Esophagus muscularis mucosa (tissue), 4 donors: ENCODE measurements at regions not wholly inside any gene's neighbourhood (a gene's known extent, or its start where the extent isn't known, plus 50 kb on each side); places are given as distances from the start of the nearest gene placed in this dataset.
A peak's percentile ranks its signal among the peaks of the same experiment; 100 is the strongest.

Experiments
- DNase-seq: peaks from one replicate; pipeline ENCODE4 v3.0.0-alpha.2; 2017; ENCODE audit errors: extremely low spot score
- H3K27ac ChIP-seq, 4 donors: fragments of 200-600 bp; sonication (generic); replicated peaks in 1 of 4; 1 replicate in 3 of 4; 2 replicates in 1 of 4; pipeline ENCODE4 v1.5.1; 2016 to 2019; ENCODE audit warnings: mild to moderate bottlenecking in 1 of 4
- H3K27me3 ChIP-seq, 4 donors: fragments of 200-600 bp; sonication (generic); one replicate each; pipeline versions ENCODE4 v1.5.1 to v1.6.0; 2016 to 2019
- H3K36me3 ChIP-seq, 4 donors: fragments of 200-600 bp; sonication (generic); one replicate each; pipeline ENCODE4 v1.5.1; 2016 to 2019
- H3K4me1 ChIP-seq, 4 donors: fragments of 200-600 bp; sonication (generic); one replicate each; pipeline ENCODE4 v1.5.1; 2016 to 2019
- H3K4me3 ChIP-seq, 4 donors: fragments of 200-600 bp; sonication (generic); 1 replicate in 2 of 4; 2 replicates in 2 of 4; pipeline ENCODE4 v1.5.1; 2016 to 2019; ENCODE audit warnings: mild to moderate bottlenecking in 4 of 4, moderate library complexity in 1 of 4
- H3K9me3 ChIP-seq, 4 donors: fragments of 200-600 bp; sonication (generic); 1 replicate in 3 of 4; 2 replicates in 1 of 4; pipeline ENCODE4 v1.5.1; 2016 to 2019
- EP300 ChIP-seq: sonication (generic); formaldehyde crosslinking; IDR thresholded peaks from one replicate; pipeline ENCODE4 v1.6.1; 2017; ENCODE audit warnings: antibody characterized with exemption
- POLR2A ChIP-seq: fragments of 450-650 bp; IDR thresholded peaks from one replicate; pipeline ENCODE4 v1.6.1; 2017; ENCODE audit warnings: antibody characterized with exemption, moderate library complexity, mild to moderate bottlenecking, low read depth
- POLR2AphosphoS5 ChIP-seq, 2 donors: sonication (generic); formaldehyde crosslinking; IDR thresholded peaks; one replicate each; pipeline ENCODE4 v1.6.1; 2017; ENCODE audit warnings: antibody characterized with exemption in 2 of 2
- WGBS: methylation state at CpG from one replicate; pipeline ENCODE4 v1.1.5; 2018; 5-methylcytosine and 5-hydroxymethylcytosine counted together
- intact Hi-C: fragments of 100-400 bp; cut with DNase I; formaldehyde crosslinking; loops from one replicate; pipeline ENCODE4 v1.15.1; 2023
- TF ChIP-seq, protein P1 (sequence below), 3 experiments: fragments of 200-600 bp in 2 of 3; fragments of 450-650 bp in 1 of 3; sonication (generic) in 2 of 3; IDR thresholded peaks; one replicate each; pipeline ENCODE4 v1.5.1; 2017 to 2019; ENCODE audit warnings: antibody characterized with exemption in 3 of 3, mild to moderate bottlenecking in 2 of 3, moderate library complexity in 1 of 3

GRCh38 chr17:55570391-55570790 is 59.1 kb upstream of the SMIM36 start:
- TF ChIP-seq EP300 = no peak
- TF ChIP-seq, protein P1, sequence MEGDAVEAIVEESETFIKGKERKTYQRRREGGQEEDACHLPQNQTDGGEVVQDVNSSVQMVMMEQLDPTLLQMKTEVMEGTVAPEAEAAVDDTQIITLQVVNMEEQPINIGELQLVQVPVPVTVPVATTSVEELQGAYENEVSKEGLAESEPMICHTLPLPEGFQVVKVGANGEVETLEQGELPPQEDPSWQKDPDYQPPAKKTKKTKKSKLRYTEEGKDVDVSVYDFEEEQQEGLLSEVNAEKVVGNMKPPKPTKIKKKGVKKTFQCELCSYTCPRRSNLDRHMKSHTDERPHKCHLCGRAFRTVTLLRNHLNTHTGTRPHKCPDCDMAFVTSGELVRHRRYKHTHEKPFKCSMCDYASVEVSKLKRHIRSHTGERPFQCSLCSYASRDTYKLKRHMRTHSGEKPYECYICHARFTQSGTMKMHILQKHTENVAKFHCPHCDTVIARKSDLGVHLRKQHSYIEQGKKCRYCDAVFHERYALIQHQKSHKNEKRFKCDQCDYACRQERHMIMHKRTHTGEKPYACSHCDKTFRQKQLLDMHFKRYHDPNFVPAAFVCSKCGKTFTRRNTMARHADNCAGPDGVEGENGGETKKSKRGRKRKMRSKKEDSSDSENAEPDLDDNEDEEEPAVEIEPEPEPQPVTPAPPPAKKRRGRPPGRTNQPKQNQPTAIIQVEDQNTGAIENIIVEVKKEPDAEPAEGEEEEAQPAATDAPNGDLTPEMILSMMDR (IDR thresholded peaks at IDR 0.05) = no peak
- TF ChIP-seq POLR2A = no peak
- no peak for TF ChIP-seq POLR2AphosphoS5 (IDR thresholded peaks at IDR 0.05)
- Histone ChIP-seq H3K27me3 (no peaks in the 10 kb centered on the region), H3K9me3 (no peaks in the 10 kb centered on the region), H3K4me3 (no peak overlapping the region), H3K36me3 (no peaks in the 10 kb centered on the region), H3K27ac (no peak overlapping the region), H3K4me1 (peaks cover 0 to 9% (median 0%) of the 10 kb centered on the region in 4 donors)
- 99% methylated on average over 6 of the region's 6 CpGs for WGBS
- DNase-seq = no peak
- intact Hi-C loops = no loop called here

- H3K9me3 ChIP-seq = no peaks in the 10 kb centered on the region
- WGBS = 37% methylated on average over 6 of the region's 6 CpGs
- no peaks in the 10 kb centered on the region for H3K27me3 ChIP-seq
- H3K4me1 ChIP-seq = peaks cover 0 to 9% (median 2%) of the 10 kb centered on the region in 4 donors
- TF ChIP-seq POLR2A (no peak), EP300 (no peak), POLR2AphosphoS5 (IDR thresholded peaks at IDR 0.05) (no peak)
- TF ChIP-seq, protein P1 (IDR thresholded peaks at IDR 0.05) = no peak
- no peak overlapping the region for H3K4me3 ChIP-seq
- DNase-seq = no peak
- intact Hi-C loops = no loop called here
- H3K27ac ChIP-seq = peak overlapping the region; percentile 11 to 52 (median 17)
- H3K36me3 ChIP-seq = no peaks in the 10 kb centered on the region
Measured at GRCh38 chr17:55567240-55568214, 56.3 kb upstream of the SMIM36 start.

DNA sequence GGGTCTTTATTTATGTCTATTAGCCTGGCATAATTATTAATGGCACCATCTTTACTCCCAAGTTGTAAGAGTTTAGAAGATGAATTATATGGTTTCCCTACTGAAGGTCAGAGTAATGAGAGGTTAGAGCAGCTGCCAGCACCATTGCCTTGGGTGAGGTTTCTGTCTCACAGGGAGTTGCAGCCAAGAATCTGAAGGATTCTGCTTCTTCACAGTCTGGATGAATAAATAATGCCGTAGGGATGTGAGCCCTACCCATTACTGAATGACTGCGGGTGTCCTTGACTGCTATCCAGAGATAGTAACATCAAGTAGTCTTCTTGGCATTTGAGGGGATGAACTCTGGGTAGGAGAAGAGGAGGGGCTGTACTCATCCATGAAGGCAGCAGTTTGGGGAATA is 52.8 kb upstream of the SMIM36 start:
- Histone ChIP-seq H3K27ac (no peak overlapping the region), H3K27me3 (no peaks in the 10 kb centered on the region), H3K4me1 (peaks cover 0 to 9% (median 2%) of the 10 kb centered on the region in 4 donors), H3K4me3 (no peak overlapping the region), H3K9me3 (no peaks in the 10 kb centered on the region), H3K36me3 (no peaks in the 10 kb centered on the region)
- intact Hi-C loops = no loop called here
- DNase-seq = no peak
- TF ChIP-seq POLR2AphosphoS5 (IDR thresholded peaks at IDR 0.05) = no peak
- no peak for TF ChIP-seq EP300
- TF ChIP-seq, protein P1 (IDR thresholded peaks at IDR 0.05) = no peak
- no peak for TF ChIP-seq POLR2A
- WGBS = 35% methylated on average over 2 of the region's 2 CpGs

GRCh38 chr17:55563363-55563762 is 52.1 kb upstream of the SMIM36 start:
- H3K27me3 ChIP-seq = no peaks in the 10 kb centered on the region
- peaks cover 0 to 9% (median 2%) of the 10 kb centered on the region in 4 donors for H3K4me1 ChIP-seq
- no peak overlapping the region for H3K4me3 ChIP-seq
- intact Hi-C loops = no loop called here
- DNase-seq = no peak
- H3K36me3 ChIP-seq = no peaks in the 10 kb centered on the region
- WGBS = 87% methylated on average over 1 of the region's 1 CpG
- no peaks in the 10 kb centered on the region for H3K9me3 ChIP-seq
- no peak for TF ChIP-seq POLR2AphosphoS5 (IDR thresholded peaks at IDR 0.05)
- no peak for TF ChIP-seq EP300
- no peak for TF ChIP-seq POLR2A
- TF ChIP-seq, protein P1 (IDR thresholded peaks at IDR 0.05) = no peak
- no peak overlapping the region for H3K27ac ChIP-seq
